ENCODE measurements at regions not wholly inside any gene's neighbourhood (a gene's known extent, or its start where the extent isn't known, plus 50 kb on each side); places are given as distances from the start of the nearest gene placed in this dataset.
A peak's percentile ranks its signal among the peaks of the same experiment; 100 is the strongest.

DNA sequence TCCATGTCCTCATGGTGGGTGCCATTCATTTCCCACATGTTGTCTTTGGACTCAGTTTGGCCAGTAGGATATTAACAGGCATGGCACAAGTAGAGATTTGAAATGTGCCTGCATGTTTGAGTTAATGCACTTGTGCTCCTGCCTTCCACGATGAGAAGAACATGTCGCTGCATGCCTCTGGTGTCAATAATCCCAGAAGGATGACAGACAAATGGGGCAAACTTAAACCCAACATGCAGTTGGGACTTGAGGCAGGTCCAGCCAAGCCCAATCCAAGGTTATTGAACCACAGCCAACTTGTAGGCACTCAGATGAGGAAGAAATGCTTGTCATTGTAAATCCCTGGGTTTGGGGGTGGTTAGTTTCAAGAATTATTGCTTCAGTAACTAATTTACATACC is 174.6 kb downstream of the TRIM33 start:
- H3K27me3 ChIP-seq (replicated peaks in 2 of 5; ENCODE audit: control insufficient read depth in 4 of 5, insufficient read depth in 5 of 5, low read length in 4 of 5) = peaks cover 3 to 73% (median 17%) of the 10 kb centered on the region in 5 experiments
- ChIA-PET CTCF (no interaction called here), POLR2A (no interaction called here)
- H3K9me3 ChIP-seq (ENCODE audit: control extremely low read depth in 1 of 5, control insufficient read depth in 4 of 5, insufficient read depth in 2 of 5, low read depth in 1 of 5, low read length in 4 of 5) = peaks cover 0 to 2% (median 0%) of the 10 kb centered on the region in 5 experiments
- 92% methylated on average over 2 of the region's 2 CpGs for WGBS (ENCODE audit: insufficient coverage)
- DNase-seq = no peak
- no peak overlapping the region for H3K4me3 ChIP-seq (ENCODE audit: control insufficient read depth in 1 of 7, extremely low read depth in 1 of 7, insufficient read depth in 4 of 7, low read depth in 2 of 7, low read length in 6 of 7)
- H3K36me3 ChIP-seq (ENCODE audit: control insufficient read depth in 4 of 4, insufficient read depth in 4 of 4, low read length in 3 of 4) = no peaks in the 10 kb centered on the region
- peaks cover 4 to 14% (median 10%) of the 10 kb centered on the region in 4 experiments for H3K4me1 ChIP-seq (ENCODE audit: control extremely low read depth in 1 of 4, control insufficient read depth in 4 of 4, insufficient read depth in 4 of 4, low read length in 3 of 4)
- H3K27ac ChIP-seq (ENCODE audit: insufficient read depth in 1 of 2, low read depth in 1 of 2, low read length in 2 of 2, poor library complexity in 1 of 2, severe bottlenecking in 2 of 2) = no peak overlapping the region

DNA sequence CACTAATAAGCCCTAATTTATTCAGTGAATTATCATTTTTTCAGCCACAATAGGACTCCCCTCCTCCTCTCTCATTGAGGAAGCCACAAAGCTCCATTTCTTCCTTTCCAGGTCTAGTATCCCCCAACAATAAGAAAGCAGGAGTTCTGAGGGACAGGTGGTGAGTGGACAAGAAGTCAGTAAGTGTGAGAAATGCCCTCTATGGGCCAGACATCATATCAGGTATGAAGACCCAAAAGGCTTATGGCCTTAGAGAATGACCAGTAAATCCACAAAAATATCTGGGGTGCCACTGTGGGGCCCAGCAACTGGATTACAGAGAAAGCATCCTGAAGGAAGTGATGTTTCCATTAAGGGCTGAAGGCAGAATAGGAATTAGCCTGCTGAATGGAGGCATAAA is 175.7 kb downstream of the TRIM33 start:
- ChIA-PET CTCF (interaction anchor here (1.1 kb wide), 1 partner anchor 12 kb away, joined by 5 read pairs; no protein-coding TSS in a partner anchor), POLR2A (no interaction called here)
- no peak overlapping the region for H3K4me3 ChIP-seq (ENCODE audit: control insufficient read depth in 1 of 7, extremely low read depth in 1 of 7, insufficient read depth in 4 of 7, low read depth in 2 of 7, low read length in 6 of 7)
- H3K9me3 ChIP-seq (ENCODE audit: control extremely low read depth in 1 of 5, control insufficient read depth in 4 of 5, insufficient read depth in 2 of 5, low read depth in 1 of 5, low read length in 4 of 5) = peaks cover 0 to 2% (median 0%) of the 10 kb centered on the region in 5 experiments
- peaks cover 3 to 83% (median 15%) of the 10 kb centered on the region in 5 experiments for H3K27me3 ChIP-seq (replicated peaks in 2 of 5; ENCODE audit: control insufficient read depth in 4 of 5, insufficient read depth in 5 of 5, low read length in 4 of 5)
- no peaks in the 10 kb centered on the region for H3K36me3 ChIP-seq (ENCODE audit: control insufficient read depth in 4 of 4, insufficient read depth in 4 of 4, low read length in 3 of 4)
- DNase-seq = no peak
- H3K4me1 ChIP-seq (ENCODE audit: control extremely low read depth in 1 of 4, control insufficient read depth in 4 of 4, insufficient read depth in 4 of 4, low read length in 3 of 4) = peaks cover 0 to 6% (median 4%) of the 10 kb centered on the region in 4 experiments
- H3K27ac ChIP-seq (ENCODE audit: insufficient read depth in 1 of 2, low read depth in 1 of 2, low read length in 2 of 2, poor library complexity in 1 of 2, severe bottlenecking in 2 of 2) = no peak overlapping the region

DNA sequence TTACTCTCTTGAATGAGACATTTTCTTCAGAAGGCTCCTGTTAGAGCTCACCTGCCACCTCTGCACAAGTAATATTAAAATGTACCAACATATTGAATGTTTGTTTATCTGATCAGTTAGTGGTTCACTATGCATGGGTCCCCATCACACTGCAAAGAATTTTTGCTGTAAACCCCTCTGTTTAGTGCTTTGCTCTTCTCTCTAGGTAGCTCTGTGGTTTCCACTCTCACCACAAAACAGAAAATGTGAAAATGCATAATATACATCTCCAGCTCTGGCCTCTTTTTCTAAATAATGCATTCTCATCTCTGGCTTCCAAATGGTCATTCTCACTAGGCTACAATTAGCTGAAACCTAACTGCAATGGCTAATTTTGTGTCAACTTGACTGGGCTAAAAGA is 176.7 kb downstream of the TRIM33 start:
- DNase-seq = no peak
- CTCF ChIA-PET = interaction anchor here (1.1 to 1.3 kb wide), 2 partner anchors 13 to 19 kb away, joined by 3 to 5 read pairs; no protein-coding TSS in a partner anchor
- Histone ChIP-seq H3K27me3 (replicated peaks in 2 of 5; ENCODE audit: control insufficient read depth in 4 of 5, insufficient read depth in 5 of 5, low read length in 4 of 5) (peaks cover 3 to 83% (median 15%) of the 10 kb centered on the region in 5 experiments), H3K27ac (ENCODE audit: insufficient read depth in 1 of 2, low read depth in 1 of 2, low read length in 2 of 2, poor library complexity in 1 of 2, severe bottlenecking in 2 of 2) (no peak overlapping the region), H3K4me1 (ENCODE audit: control extremely low read depth in 1 of 4, control insufficient read depth in 4 of 4, insufficient read depth in 4 of 4, low read length in 3 of 4) (peaks cover 0 to 6% (median 4%) of the 10 kb centered on the region in 4 experiments), H3K36me3 (ENCODE audit: control insufficient read depth in 4 of 4, insufficient read depth in 4 of 4, low read length in 3 of 4) (no peaks in the 10 kb centered on the region), H3K4me3 (ENCODE audit: control insufficient read depth in 1 of 7, extremely low read depth in 1 of 7, insufficient read depth in 4 of 7, low read depth in 2 of 7, low read length in 6 of 7) (no peak overlapping the region), H3K9me3 (ENCODE audit: control extremely low read depth in 1 of 5, control insufficient read depth in 4 of 5, insufficient read depth in 2 of 5, low read depth in 1 of 5, low read length in 4 of 5) (peaks cover 0 to 2% (median 0%) of the 10 kb centered on the region in 5 experiments)
- POLR2A ChIA-PET = no interaction called here

DNA sequence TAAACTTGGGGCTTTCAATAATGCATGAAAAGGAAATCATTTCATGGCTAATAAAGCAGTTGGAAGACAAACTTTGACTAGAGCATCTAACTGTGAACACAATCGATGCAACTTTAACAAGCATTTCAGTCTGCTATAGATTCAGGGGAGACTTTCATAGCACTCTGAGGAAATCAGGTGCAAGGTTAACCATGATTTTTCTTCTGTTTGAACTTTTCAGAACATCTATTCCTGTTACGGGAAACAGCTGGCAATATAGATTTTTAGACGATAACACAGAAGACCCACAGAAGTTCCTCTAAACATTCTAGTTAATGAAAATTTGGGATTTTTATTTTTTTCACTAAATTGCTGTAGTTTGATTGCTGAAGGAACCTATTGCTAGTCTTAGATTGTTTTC is 177.3 kb downstream of the TRIM33 start:
- POLR2A ChIA-PET = no interaction called here

DNA sequence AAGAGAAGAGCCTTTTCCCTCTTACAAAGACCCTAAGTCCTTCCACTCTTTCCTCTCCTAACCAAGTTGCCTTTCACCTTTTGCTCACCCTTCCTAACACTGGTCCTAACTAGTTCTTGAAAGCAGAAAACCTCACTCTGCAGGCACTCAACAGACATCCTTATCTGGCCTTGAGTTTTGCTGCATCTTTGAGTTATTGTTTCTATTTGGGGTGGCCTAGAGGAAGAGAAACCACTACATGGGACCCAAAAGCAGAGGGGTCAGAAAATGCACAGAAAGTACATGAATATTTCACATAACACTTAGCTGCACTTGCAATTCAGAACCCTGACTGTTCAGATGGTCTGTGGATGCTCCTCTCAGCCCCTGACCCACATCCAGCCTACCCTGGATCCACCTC is 178.3 kb upstream of the SYT6 start:
- no peaks in the 10 kb centered on the region for H3K36me3 ChIP-seq (ENCODE audit: control insufficient read depth in 4 of 4, insufficient read depth in 4 of 4, low read length in 3 of 4)
- H3K4me1 ChIP-seq (ENCODE audit: control extremely low read depth in 1 of 4, control insufficient read depth in 4 of 4, insufficient read depth in 4 of 4, low read length in 3 of 4) = peaks cover 0 to 6% (median 4%) of the 10 kb centered on the region in 4 experiments
- ChIA-PET POLR2A (no interaction called here), CTCF (interaction anchor here (1.0 to 1.4 kb wide), 2 partner anchors 9 to 50 kb away, joined by 3 to 4 read pairs; no protein-coding TSS in a partner anchor)
- peaks cover 0 to 9% (median 0%) of the 10 kb centered on the region in 5 experiments for H3K9me3 ChIP-seq (ENCODE audit: control extremely low read depth in 1 of 5, control insufficient read depth in 4 of 5, insufficient read depth in 2 of 5, low read depth in 1 of 5, low read length in 4 of 5)
- H3K27me3 ChIP-seq (replicated peaks in 2 of 5; ENCODE audit: control insufficient read depth in 4 of 5, insufficient read depth in 5 of 5, low read length in 4 of 5) = peaks cover 2 to 70% (median 14%) of the 10 kb centered on the region in 5 experiments
- DNase-seq = no peak
- no peak overlapping the region for H3K4me3 ChIP-seq (ENCODE audit: control insufficient read depth in 1 of 7, extremely low read depth in 1 of 7, insufficient read depth in 4 of 7, low read depth in 2 of 7, low read length in 6 of 7)
- no peak overlapping the region for H3K27ac ChIP-seq (ENCODE audit: insufficient read depth in 1 of 2, low read depth in 1 of 2, low read length in 2 of 2, poor library complexity in 1 of 2, severe bottlenecking in 2 of 2)

More for the DNA sequence above, 177.3 kb downstream of the TRIM33 start:
- no peak overlapping the region for H3K4me3 ChIP-seq (ENCODE audit: control insufficient read depth in 1 of 7, extremely low read depth in 1 of 7, insufficient read depth in 4 of 7, low read depth in 2 of 7, low read length in 6 of 7)
- 10% methylated on average over 1 of the region's 3 CpGs for WGBS (ENCODE audit: insufficient coverage)
- H3K27me3 ChIP-seq (replicated peaks in 2 of 5; ENCODE audit: control insufficient read depth in 4 of 5, insufficient read depth in 5 of 5, low read length in 4 of 5) = peaks cover 3 to 84% (median 14%) of the 10 kb centered on the region in 5 experiments
- DNase-seq = peak in 2 of 3 donors; percentile 39 to 57
- peaks cover 0 to 6% (median 4%) of the 10 kb centered on the region in 4 experiments for H3K4me1 ChIP-seq (ENCODE audit: control extremely low read depth in 1 of 4, control insufficient read depth in 4 of 4, insufficient read depth in 4 of 4, low read length in 3 of 4)
- H3K36me3 ChIP-seq (ENCODE audit: control insufficient read depth in 4 of 4, insufficient read depth in 4 of 4, low read length in 3 of 4) = no peaks in the 10 kb centered on the region
- CTCF ChIA-PET = interaction anchor here (1.0 to 1.3 kb wide), 2 partner anchors 14 to 20 kb away, joined by 3 to 5 read pairs; no protein-coding TSS in a partner anchor
- H3K9me3 ChIP-seq (ENCODE audit: control extremely low read depth in 1 of 5, control insufficient read depth in 4 of 5, insufficient read depth in 2 of 5, low read depth in 1 of 5, low read length in 4 of 5) = peaks cover 0 to 2% (median 0%) of the 10 kb centered on the region in 5 experiments
- H3K27ac ChIP-seq (ENCODE audit: insufficient read depth in 1 of 2, low read depth in 1 of 2, low read length in 2 of 2, poor library complexity in 1 of 2, severe bottlenecking in 2 of 2) = no peak overlapping the region

DNA sequence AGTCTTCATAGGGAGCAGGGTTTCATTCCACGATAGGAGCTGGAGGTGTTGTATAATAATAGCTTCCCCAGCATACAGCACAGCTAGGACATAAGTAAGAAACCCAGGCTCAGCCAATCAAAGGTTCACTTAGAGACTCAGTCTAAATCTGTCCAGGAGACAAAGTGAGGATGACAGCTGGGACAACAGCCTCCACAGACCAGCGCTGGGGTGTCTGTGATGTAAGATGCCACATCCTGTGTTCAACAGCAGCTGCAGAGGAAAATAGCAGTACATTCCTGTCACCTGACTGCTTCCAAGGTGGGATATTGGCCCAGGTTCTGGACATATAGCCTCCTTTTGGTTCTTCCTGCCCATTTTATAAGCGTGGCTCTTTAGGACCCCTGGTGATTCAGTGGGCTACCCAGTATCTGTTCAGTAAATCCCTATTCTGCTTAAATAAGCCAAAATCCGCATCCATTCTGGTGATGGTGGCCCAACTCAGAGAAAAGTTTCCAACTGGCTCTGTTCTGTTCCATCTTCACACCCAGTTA is 176.8 kb upstream of the SYT6 start:
- ChIA-PET POLR2A (no interaction called here), CTCF (interaction anchor here (0.8 to 1.6 kb wide), 2 partner anchors 11 to 17 kb away, joined by 4 to 5 read pairs; no protein-coding TSS in a partner anchor)
- peaks cover 2 to 60% (median 9%) of the 10 kb centered on the region in 5 experiments for H3K27me3 ChIP-seq (replicated peaks in 2 of 5; ENCODE audit: control insufficient read depth in 4 of 5, insufficient read depth in 5 of 5, low read length in 4 of 5)
- H3K36me3 ChIP-seq (ENCODE audit: control insufficient read depth in 4 of 4, insufficient read depth in 4 of 4, low read length in 3 of 4) = no peaks in the 10 kb centered on the region
- no peak for DNase-seq
- 100% methylated on average over 2 of the region's 4 CpGs for WGBS (ENCODE audit: insufficient coverage)
- peaks cover 0 to 18% (median 4%) of the 10 kb centered on the region in 5 experiments for H3K9me3 ChIP-seq (ENCODE audit: control extremely low read depth in 1 of 5, control insufficient read depth in 4 of 5, insufficient read depth in 2 of 5, low read depth in 1 of 5, low read length in 4 of 5)
- no peak overlapping the region for H3K27ac ChIP-seq (ENCODE audit: insufficient read depth in 1 of 2, low read depth in 1 of 2, low read length in 2 of 2, poor library complexity in 1 of 2, severe bottlenecking in 2 of 2)
- H3K4me1 ChIP-seq (ENCODE audit: control extremely low read depth in 1 of 4, control insufficient read depth in 4 of 4, insufficient read depth in 4 of 4, low read length in 3 of 4) = peaks cover 0 to 6% (median 4%) of the 10 kb centered on the region in 4 experiments
- no peak overlapping the region for H3K4me3 ChIP-seq (ENCODE audit: control insufficient read depth in 1 of 7, extremely low read depth in 1 of 7, insufficient read depth in 4 of 7, low read depth in 2 of 7, low read length in 6 of 7)

DNA sequence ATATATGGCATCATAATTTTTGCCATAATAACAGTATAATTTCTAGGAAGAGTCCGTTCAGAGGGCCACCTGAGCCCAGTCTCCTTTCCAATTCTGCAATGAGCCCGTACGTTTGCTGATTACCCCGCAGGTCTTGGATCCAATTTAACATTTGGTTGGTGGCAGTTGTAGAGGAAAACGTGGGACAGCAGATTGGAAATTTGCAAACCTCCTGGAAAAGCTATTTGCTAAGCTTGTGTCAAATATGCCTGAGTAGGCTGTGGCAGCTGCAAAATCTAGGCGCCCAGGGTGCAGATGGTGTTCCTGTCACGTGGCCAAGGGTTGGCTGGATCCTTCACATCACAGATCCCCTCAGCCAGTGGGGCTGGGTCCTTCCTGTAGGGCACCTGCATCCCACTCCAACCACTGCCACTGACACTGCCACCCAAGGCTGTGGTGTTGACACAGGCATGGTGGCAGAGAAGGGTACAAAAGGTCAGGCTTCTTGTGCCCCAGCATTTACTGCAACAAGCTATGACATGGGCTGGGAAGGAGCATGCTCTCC is 174.8 kb upstream of the SYT6 start:
- no peak overlapping the region for H3K27ac ChIP-seq (ENCODE audit: insufficient read depth in 1 of 2, low read depth in 1 of 2, low read length in 2 of 2, poor library complexity in 1 of 2, severe bottlenecking in 2 of 2)
- WGBS (ENCODE audit: insufficient coverage) = 94% methylated on average over 7 of the region's 7 CpGs
- POLR2A ChIA-PET = no interaction called here

More for the DNA sequence above, 174.8 kb upstream of the SYT6 start:
- no peak for DNase-seq
- Histone ChIP-seq H3K36me3 (ENCODE audit: control insufficient read depth in 4 of 4, insufficient read depth in 4 of 4, low read length in 3 of 4) (no peaks in the 10 kb centered on the region), H3K4me1 (ENCODE audit: control extremely low read depth in 1 of 4, control insufficient read depth in 4 of 4, insufficient read depth in 4 of 4, low read length in 3 of 4) (no peaks in the 10 kb centered on the region), H3K4me3 (ENCODE audit: control insufficient read depth in 1 of 7, extremely low read depth in 1 of 7, insufficient read depth in 4 of 7, low read depth in 2 of 7, low read length in 6 of 7) (no peak overlapping the region), H3K27me3 (replicated peaks in 2 of 5; ENCODE audit: control insufficient read depth in 4 of 5, insufficient read depth in 5 of 5, low read length in 4 of 5) (peaks cover 0 to 47% (median 6%) of the 10 kb centered on the region in 5 experiments), H3K9me3 (ENCODE audit: control extremely low read depth in 1 of 5, control insufficient read depth in 4 of 5, insufficient read depth in 2 of 5, low read depth in 1 of 5, low read length in 4 of 5) (peaks cover 0 to 18% (median 4%) of the 10 kb centered on the region in 5 experiments)
- CTCF ChIA-PET = interaction anchor here (0.8 kb wide), 1 partner anchor 19 kb away, joined by 3 read pairs; no protein-coding TSS in a partner anchor
